NCI-H446 (cell line): ENCODE measurements at regions not wholly inside any gene's neighbourhood (a gene's known extent, or its start where the extent isn't known, plus 50 kb on each side); places are given as distances from the start of the nearest gene placed in this dataset.
"Not testable (repeated sequence)": the region's sequence is repeated elsewhere in the genome, so short reads cannot be mapped to it uniquely, and the experiment has no call there.

Source experiments
- DNase-seq, 2 experiments: peaks; one replicate each; lab custom pipeline; 2025; lab: John Stamatoyannopoulos, UW

GRCh38 chr5:10130881-10131280, 118.8 kb downstream of the ATPSCKMT start:
- no peak for DNase-seq

DNA sequence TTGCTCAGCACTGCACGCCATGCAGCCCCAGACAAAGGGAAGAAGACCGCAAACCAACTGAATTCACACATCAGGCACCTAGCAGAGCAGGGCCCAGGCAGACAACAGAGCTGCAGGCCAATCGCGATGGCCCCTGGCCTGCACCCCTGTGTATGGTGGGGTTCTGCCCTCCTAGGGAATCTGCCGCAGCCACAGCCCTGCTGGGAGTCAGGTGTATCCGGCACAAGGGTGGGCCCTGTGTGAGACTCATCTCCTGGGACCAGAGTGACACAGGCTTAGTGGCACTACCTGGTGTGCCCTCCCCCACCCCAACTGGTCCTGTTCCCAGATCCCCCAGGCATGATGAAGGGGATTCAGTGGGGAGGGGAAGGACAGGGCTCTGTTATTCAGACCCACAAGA, 122.8 kb downstream of the ATPSCKMT start:
- DNase-seq: no peak

DNA sequence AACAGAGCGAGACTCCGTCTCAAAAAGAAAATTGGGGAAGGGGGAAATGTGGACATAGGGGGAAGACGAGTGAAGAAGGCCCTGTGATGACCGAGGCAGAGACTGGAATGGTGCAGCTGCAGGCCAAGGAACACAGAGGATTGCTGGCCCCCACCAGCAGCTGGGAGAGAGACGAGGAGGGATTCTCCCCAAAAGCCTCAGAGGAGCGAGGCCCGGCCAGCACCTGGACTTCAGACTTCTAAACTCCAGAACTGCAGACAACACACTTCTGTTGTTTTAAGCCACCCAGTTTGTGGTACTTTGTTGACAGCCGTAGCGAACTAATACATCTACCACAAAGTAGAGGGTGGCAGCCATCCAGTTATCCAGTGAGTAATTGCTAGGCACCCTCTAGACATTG, 124.6 kb downstream of the ATPSCKMT start:
- DNase-seq: no peak

DNA sequence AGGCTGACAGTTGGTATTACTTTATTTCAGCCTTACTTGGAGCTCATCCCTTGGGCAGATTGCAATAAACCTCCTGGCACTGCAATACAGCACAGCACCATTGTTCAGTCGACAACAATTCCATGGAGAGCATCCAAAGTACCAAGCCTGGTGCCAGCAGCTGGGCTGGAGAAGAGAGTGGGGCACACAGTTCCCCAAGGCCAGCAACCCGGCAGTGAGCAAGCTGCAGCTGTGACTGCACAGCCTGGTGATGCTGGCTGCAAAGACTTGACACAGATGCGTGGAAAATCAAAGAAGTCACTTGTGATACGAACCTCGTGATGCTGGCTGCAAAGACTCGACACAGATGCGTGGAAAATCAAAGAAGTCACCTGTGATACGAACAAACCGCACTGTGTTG, 125.4 kb downstream of the ATPSCKMT start:
- peak; percentile 55 to 84 for DNase-seq

DNA sequence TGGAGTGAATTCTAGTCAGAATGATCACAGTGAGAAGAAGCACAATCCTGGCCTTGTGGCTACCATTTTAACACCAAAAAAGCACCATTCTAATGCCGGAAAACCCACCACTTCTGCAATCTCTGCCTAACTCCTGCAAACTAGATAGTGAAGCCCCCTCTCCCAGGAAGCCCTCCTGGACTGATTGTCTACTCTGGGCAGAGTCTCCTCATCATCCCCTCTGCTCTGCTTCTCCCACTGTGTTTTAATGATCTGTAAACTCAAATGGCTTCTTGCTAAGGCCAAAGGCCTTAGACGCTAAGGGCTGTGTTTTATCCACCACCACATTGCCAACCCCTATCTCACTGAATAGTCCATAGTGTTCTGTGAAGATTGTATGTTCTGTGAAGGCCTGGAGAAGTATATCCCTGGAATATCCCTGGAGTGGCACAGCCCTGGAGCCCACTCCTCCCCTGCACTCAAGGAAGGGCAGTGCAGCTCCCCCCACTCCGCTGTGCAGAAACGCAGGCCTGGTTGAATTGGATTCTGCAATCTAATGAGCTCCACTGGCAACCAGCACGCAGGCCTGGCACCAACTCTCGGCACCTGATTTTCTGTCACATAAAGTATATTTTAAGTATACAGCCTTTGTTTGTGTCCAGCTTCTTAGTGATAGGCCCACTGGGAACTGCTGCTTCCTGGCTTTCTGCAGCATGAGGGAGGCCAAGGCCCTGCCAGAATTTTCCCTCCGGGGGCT, 126.3 kb downstream of the ATPSCKMT start:
- peak in 1 of 2 experiments; percentile 60 for DNase-seq

GRCh38 chr5:10122076-10122726, 127.5 kb downstream of the ATPSCKMT start:
- DNase-seq: no peak

DNA sequence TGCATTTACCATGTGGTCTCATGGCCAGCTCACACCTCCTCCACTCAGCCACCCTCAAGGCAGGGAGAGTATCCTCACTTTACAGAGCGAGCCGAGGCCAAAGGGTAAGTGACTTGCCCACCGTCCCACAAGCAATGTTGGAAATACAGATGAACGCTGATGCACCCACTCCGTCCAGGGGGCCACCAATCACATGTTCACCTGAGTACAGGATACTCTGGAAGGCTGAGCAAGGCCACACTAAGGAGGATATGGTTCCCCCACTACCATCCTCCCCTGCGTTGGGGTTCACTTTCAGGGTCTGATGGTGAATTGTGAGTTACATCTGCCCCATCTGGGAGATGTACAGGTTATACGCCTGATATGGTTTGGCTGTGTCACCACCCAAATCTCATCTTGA, 128.8 kb downstream of the ATPSCKMT start:
- no peak for DNase-seq

DNA sequence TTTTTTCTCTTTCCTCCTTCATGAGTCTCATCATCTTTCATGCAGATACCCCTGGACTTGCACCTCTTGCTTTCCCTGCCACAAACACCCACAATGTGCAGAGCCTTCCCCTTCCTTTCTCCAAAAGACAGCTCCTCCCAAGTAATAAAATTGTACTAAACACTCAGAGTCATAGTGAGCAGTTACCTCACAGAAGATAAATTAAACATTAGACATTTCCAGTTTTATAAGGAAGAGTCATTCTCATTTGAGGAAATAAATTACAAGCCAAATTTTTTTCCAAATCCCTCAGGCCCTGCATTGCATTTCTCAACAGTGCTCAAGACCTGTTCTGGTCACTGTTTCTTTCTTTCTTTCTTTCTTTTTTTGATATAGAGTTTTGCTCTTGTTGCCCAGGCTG, 131.5 kb downstream of the ATPSCKMT start:
- DNase-seq: no peak

DNA sequence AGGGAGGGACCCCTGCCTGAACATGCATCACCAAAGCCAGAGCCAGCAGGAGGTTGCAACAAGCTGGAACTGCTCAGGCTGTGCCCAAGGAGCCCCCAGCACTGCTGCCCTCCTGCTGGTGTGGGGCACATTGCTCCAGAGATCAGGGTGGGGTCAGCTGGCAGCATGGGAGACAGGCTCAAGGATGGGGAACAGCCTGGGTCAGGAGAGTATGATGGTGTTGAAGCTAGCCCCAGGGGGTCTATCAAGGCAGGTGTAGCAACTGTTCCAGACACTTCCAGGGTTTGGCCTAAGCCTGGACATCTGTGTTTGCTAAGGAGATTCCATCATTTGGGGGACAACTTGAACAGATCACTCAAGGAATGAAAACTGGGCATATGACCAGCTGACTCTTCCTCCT, 133.1 kb downstream of the ATPSCKMT start:
- DNase-seq: no peak

- no peak for DNase-seq
Observed at GRCh38 chr5:10115669-10116068, 134.0 kb downstream of the ATPSCKMT start.

- DNase-seq: peak; percentile 41 to 79
Observed at GRCh38 chr5:10111571-10111970, 138.1 kb downstream of the ATPSCKMT start.

DNA sequence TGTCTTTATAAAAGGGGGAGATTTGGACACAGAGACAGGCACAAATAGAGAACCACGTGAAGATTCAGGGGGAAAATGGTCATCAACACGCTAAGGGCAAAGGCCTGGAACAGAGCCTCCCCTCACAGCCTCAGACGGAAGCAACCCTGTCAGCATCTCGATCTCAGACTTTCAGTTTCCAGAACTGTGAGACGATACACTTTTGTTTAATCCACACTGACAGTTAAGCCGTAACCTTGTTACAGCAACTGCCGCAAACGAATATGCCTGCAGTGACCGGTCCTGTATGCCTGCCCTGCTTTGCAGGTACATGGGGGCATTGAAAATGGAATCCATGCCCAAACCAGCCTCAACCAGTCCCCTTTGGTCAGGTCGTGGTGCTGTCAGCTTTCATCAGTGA, 139.5 kb downstream of the ATPSCKMT start:
- no peak for DNase-seq

DNA sequence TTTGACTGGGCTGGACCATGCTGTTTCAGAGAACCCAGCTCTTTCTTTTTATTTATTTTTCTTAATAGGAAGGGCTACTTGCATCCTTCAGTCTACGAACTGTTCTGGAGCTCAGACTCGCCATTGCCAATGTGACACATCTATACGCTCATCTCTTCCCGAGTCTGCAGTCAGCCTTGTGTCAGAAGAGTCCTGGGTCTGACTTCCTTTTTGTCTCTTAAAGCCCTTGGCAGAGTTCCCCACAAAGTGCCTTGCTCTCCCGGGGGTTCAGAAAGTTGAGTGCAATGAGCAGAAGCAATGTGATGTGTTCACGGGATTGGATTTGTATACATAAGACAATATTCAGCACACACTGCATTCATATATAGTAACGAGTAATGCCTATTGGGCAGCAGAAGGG, 140.4 kb downstream of the ATPSCKMT start:
- no peak for DNase-seq

DNA sequence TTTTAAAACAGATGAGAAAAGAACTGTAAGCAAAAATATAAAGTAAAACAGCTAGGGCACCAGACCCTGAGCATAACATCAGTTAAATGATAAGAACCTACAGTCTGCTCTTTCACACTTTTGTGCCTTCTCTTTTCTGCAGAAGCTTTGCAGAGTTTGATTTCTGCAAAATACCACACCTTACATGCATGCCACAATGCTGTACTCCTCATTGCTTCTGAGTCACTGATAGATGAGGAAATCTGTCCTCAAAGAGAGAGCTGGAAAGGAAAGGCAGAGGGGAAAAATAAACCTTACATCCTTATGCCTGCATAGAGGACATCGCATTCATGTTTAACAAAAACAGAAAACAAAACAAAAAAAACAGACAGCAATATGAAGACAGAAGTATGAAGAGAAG, 142.9 kb downstream of the ATPSCKMT start:
- DNase-seq: no peak

- DNase-seq: no peak
Observed at GRCh38 chr5:10106285-10106684, 143.4 kb downstream of the ATPSCKMT start.

DNA sequence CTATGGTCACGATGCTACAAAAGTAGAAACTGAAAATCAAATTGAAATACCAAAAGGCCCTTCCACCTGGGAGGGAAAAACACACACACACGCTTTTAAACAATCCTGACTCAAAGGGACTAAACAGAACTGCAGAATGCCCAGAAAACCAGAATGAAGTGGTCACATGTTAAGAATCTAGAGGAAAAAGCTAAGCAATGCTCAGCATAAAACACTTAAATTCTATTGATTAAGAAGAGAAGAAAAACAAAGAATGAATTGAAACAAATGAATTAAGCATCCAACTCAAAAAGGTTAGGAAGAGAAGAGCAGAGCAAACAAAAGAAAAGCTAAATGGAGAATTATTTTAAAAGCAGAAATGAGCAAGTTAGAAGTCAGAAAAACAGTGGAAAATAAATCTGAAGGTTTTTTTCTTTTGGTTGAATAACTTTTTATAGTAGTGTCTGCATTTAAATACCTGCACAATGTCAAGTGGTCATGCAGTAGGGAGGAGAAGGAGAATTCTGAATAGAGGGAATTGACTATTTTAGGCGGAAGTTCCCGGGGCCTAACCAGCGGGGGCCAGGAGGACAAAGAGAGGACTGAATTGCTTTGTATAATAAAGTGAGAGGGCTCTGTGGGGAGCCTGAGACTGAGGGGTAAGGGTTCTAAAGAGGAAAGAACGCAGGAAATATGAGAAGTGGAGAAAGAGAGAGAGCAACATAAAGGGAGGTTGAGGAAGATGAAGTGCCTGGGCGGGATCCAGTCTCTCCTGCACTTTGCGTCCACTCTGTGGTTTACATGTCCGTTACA, 146.8 kb downstream of the ATPSCKMT start:
- no peak for DNase-seq

DNA sequence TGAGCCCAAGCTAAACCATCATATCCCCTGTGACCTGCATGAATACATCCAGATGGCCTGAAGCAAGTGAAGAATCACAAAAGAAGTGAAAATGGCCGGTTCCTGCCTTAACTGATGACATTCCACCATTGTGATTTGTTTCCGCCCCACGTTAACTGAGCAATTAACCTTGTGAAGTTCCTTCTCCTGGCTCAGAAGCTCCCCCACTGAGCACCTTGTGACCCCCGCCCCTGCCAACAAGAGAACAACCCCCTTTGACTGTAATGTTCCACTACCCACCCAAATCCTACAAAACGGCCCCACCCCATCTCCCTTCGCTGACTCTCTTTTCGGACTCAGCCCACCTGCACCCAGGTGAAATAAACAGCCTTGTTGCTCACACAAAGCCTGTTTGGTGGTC, 147.5 kb downstream of the ATPSCKMT start:
- not testable (repeated sequence) for DNase-seq

DNA sequence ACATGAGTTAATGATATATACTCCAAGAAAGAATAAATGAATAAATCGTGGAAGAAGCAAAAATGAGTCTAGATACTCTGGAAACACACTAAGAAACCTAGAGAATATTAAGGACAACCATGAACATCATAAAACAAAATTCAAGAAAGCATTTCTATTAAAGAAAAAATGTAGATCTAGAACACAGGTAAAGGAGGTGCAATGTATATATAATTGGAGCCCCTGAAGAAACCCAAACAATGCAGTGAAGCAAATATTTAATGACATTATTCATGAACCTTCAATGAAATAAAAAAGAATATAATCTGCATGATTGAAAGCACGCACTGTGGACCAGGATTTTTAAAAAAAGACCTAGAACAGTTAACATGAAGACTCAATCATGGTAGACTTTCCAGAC, 150.1 kb downstream of the ATPSCKMT start:
- no peak for DNase-seq

- DNase-seq: no peak
Observed at GRCh38 chr5:10091701-10092100, 158.0 kb downstream of the ATPSCKMT start.

DNA sequence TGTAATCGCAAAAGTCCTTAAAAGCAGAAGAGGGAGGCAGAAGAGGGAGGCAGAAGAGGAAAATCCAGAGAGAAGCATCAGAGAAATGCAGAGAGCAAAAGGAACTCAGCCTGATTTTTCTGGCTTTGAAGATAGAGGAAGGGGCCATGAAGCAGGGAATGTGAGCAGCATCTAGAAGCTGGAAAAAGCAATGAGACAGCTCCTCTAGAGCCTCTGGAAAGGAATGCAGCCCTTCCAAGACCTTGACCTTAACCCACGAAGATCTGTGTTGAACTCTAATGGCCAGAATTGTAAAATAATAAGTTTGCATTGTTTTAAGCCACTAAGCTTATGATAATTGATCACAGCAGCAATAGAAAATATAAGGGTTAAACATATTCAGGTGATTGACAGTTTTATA, 159.6 kb downstream of the ATPSCKMT start:
- no peak for DNase-seq

- no peak for DNase-seq
Observed at GRCh38 chr5:10085185-10085584, 164.5 kb downstream of the ATPSCKMT start.

GRCh38 chr5:10081584-10081983, 168.1 kb downstream of the ATPSCKMT start:
- no peak for DNase-seq
